HL-60/S4 treated with phorbol 12-myristate 13-acetate at 8.2 ng/mL for 4 days and 3 days (cell line): ENCODE measurements at regions not wholly inside any gene's neighbourhood (a gene's known extent, or its start where the extent isn't known, plus 50 kb on each side); places are given as distances from the start of the nearest gene placed in this dataset.
"Not testable (repeated sequence)": the region's sequence is repeated elsewhere in the genome, so short reads cannot be mapped to it uniquely, and the experiment has no call there.

Experiments
- in situ Hi-C: fragments of 300-500 bp; cut with MboI; formaldehyde crosslinking; loops from 2 replicates; pipeline ENCODE4 v1.15.0; 2022; ENCODE audit warnings: low sequenced_read_pairs

GRCh38 chr14:106651016-106651415, 1124.6 kb downstream of the TMEM121 start:
- in situ Hi-C loops: no loop called here

- in situ Hi-C loops: no loop called here
These were observed 1126.1 kb downstream of the TMEM121 start for GRCh38 chr14:106652494-106652893.

GRCh38 chr14:106657460-106657859, 1131.1 kb downstream of the TMEM121 start:
- in situ Hi-C loops: no loop called here

GRCh38 chr14:106658066-106658860, 1131.9 kb downstream of the TMEM121 start:
- in situ Hi-C loops: not testable (repeated sequence)

- in situ Hi-C loops: not testable (repeated sequence)
These were observed 1135.2 kb downstream of the TMEM121 start for GRCh38 chr14:106661561-106661960.

- in situ Hi-C loops: no loop called here
These were observed 1136.7 kb downstream of the TMEM121 start for GRCh38 chr14:106662936-106663550.

GRCh38 chr14:106663805-106664410, 1137.5 kb downstream of the TMEM121 start:
- in situ Hi-C loops: not testable (repeated sequence)

- in situ Hi-C loops: no loop called here
These were observed 1139.4 kb downstream of the TMEM121 start for GRCh38 chr14:106665814-106666213.

GRCh38 chr14:106666341-106666740, 1140.0 kb downstream of the TMEM121 start:
- in situ Hi-C loops: no loop called here

GRCh38 chr14:106670011-106670410, 1143.6 kb downstream of the TMEM121 start:
- in situ Hi-C loops: no loop called here

GRCh38 chr14:106674093-106674492, 1147.7 kb downstream of the TMEM121 start:
- in situ Hi-C loops: not testable (repeated sequence)

GRCh38 chr14:106674509-106675125, 1148.2 kb downstream of the TMEM121 start:
- in situ Hi-C loops: not testable (repeated sequence)

- in situ Hi-C loops: not testable (repeated sequence)
These were observed 1149.3 kb downstream of the TMEM121 start for GRCh38 chr14:106675716-106676115.

- in situ Hi-C loops: no loop called here
These were observed 1153.4 kb downstream of the TMEM121 start for GRCh38 chr14:106679776-106680175.

- in situ Hi-C loops: no loop called here
These were observed 1154.8 kb downstream of the TMEM121 start for GRCh38 chr14:106681161-106681560.

- in situ Hi-C loops: no loop called here
These were observed 1155.2 kb downstream of the TMEM121 start for GRCh38 chr14:106681568-106681967.

- in situ Hi-C loops: no loop called here
These were observed 1157.2 kb downstream of the TMEM121 start for GRCh38 chr14:106683631-106684030.

- in situ Hi-C loops: no loop called here
These were observed 1160.2 kb downstream of the TMEM121 start for GRCh38 chr14:106686533-106686932.

- in situ Hi-C loops: no loop called here
These were observed 1164.0 kb downstream of the TMEM121 start for GRCh38 chr14:106690333-106690891.

- in situ Hi-C loops: no loop called here
These were observed 1165.4 kb downstream of the TMEM121 start for GRCh38 chr14:106691601-106692291.
